SK-N-SH (cell line): ENCODE measurements at regions not wholly inside any gene's neighbourhood (a gene's known extent, or its start where the extent isn't known, plus 50 kb on each side); places are given as distances from the start of the nearest gene placed in this dataset.

Source experiments
- CTCF ChIP-seq: fragments of 200-600 bp; sonication (generic); IDR thresholded peaks from 2 replicates; pipeline ENCODE4 v1.6.1; 2017; ENCODE audit warnings: antibody characterized with exemption, mild to moderate bottlenecking, moderate library complexity
- IRF3 ChIP-seq: fragments of 150-350 bp; IDR thresholded peaks from 2 replicates; pipeline ENCODE4 v1.6.1; 2016; ENCODE audit warnings: mild to moderate bottlenecking, low read depth, low read length
- POLR2AphosphoS5 ChIP-seq: IDR thresholded peaks from 2 replicates; pipeline ENCODE4 v1.6.1; 2012; ENCODE audit warnings: low read depth, low read length
- RAD21 ChIP-seq: IDR thresholded peaks from 2 replicates; pipeline ENCODE4 v1.6.1; 2012; ENCODE audit warnings: mild to moderate bottlenecking, low read length
- RCOR1 ChIP-seq: fragments of 150-350 bp; IDR thresholded peaks from 2 replicates; pipeline ENCODE4 v1.6.1; 2017; ENCODE audit warnings: antibody characterized with exemption, low read length
- REST ChIP-seq: IDR thresholded peaks from 2 replicates; pipeline ENCODE4 v1.6.1; 2012; ENCODE audit warnings: mild to moderate bottlenecking, low read depth, low read length, moderate library complexity
- RFX5 ChIP-seq: IDR thresholded peaks from 2 replicates; pipeline ENCODE4 v1.6.1; 2012; ENCODE audit warnings: mild to moderate bottlenecking, improper control_type of control experiment, low read length
- TAF1 ChIP-seq: IDR thresholded peaks from 2 replicates; pipeline ENCODE4 v1.6.1; 2012; ENCODE audit warnings: low read depth, mild to moderate bottlenecking, low read length, moderate library complexity, borderline replicate concordance
- TCF12 ChIP-seq: IDR thresholded peaks from 2 replicates; pipeline ENCODE4 v1.4.0; 2012

GRCh38 chr6:122098201-122098678 lies 301.2 kb upstream of the HSF2 start:
- no peak for TF ChIP-seq CTCF
- no peak for TF ChIP-seq REST
- TF ChIP-seq RCOR1 = no peak
- TF ChIP-seq TCF12 = no peak
- TF ChIP-seq IRF3 = no peak
- no peak for TF ChIP-seq POLR2AphosphoS5
- TF ChIP-seq TAF1 = no peak
- no peak for TF ChIP-seq RAD21
- TF ChIP-seq RFX5 = no peak
